CD4-positive, CD25-positive, alpha-beta regulatory T cell (primary cell): ENCODE measurements at regions not wholly inside any gene's neighbourhood (a gene's known extent, or its start where the extent isn't known, plus 50 kb on each side); places are given as distances from the start of the nearest gene placed in this dataset.

Source experiments
- ATAC-seq, 2 donors: fragments of 150-1000 bp; cut with Tn5 transposase; one replicate each; pipeline ENCODE4 v1.10.0; 2021; ENCODE audit warnings: low read depth in 2 of 2, moderate number of reproducible peaks in 2 of 2, moderate library complexity in 1 of 2
- DNase-seq, 3 donors: peaks; one replicate each; pipeline versions ENCODE4 v3.0.0 to v3.0.0-alpha.2; 2012 to 2022; ENCODE audit warnings: mixed read lengths in 1 of 3
- H3K27ac ChIP-seq: one replicate; pipeline ENCODE4 v1.7.0; 2013; ENCODE audit warnings: mild to moderate bottlenecking, low read length; ENCODE audit not compliant: insufficient read depth, poor library complexity, severe bottlenecking
- H3K27me3 ChIP-seq: one replicate; pipeline ENCODE4 v1.7.0; 2013; ENCODE audit warnings: low read length; ENCODE audit not compliant: control insufficient read depth, insufficient read depth
- H3K36me3 ChIP-seq: one replicate; pipeline ENCODE4 v1.7.0; 2013; ENCODE audit warnings: mild to moderate bottlenecking, low read length, moderate library complexity; ENCODE audit not compliant: control insufficient read depth, insufficient read depth
- H3K4me1 ChIP-seq: 2 replicates; pipeline ENCODE4 v1.7.0; 2013; ENCODE audit warnings: mild to moderate bottlenecking, low read length; ENCODE audit not compliant: insufficient read depth, control insufficient read depth, poor library complexity, severe bottlenecking
- H3K4me3 ChIP-seq: one replicate; pipeline ENCODE4 v1.7.0; 2013; ENCODE audit warnings: low read depth, mild to moderate bottlenecking, low read length, moderate library complexity
- H3K9me3 ChIP-seq, 2 experiments: 1 replicate in 1 of 2; 2 replicates in 1 of 2; pipeline ENCODE4 v1.7.0; 2013; ENCODE audit warnings: low read length in 2 of 2, mild to moderate bottlenecking in 1 of 2, moderate library complexity in 1 of 2; ENCODE audit not compliant: control insufficient read depth in 2 of 2
- H3K27ac Mint-ChIP-seq, 3 donors: one replicate each; pipeline ENCODE4 v1.8.0; 2020 to 2022; ENCODE audit warnings: mild to moderate bottlenecking in 3 of 3, mixed read lengths in 3 of 3, moderate library complexity in 2 of 3
- H3K27me3 Mint-ChIP-seq: one replicate; pipeline ENCODE4 v1.8.0; 2022; ENCODE audit warnings: mild to moderate bottlenecking, mixed read lengths
- H3K36me3 Mint-ChIP-seq: one replicate; pipeline ENCODE4 v1.8.0; 2020; ENCODE audit warnings: mixed read lengths
- H3K4me1 Mint-ChIP-seq, 4 donors: one replicate each; pipeline ENCODE4 v1.8.0; 2020 to 2022; ENCODE audit warnings: mixed read lengths in 4 of 4, mild to moderate bottlenecking in 1 of 4
- H3K4me3 Mint-ChIP-seq, 4 donors: one replicate each; pipeline ENCODE4 v1.8.0; 2020 to 2022; ENCODE audit warnings: mild to moderate bottlenecking in 4 of 4, mixed read lengths in 4 of 4, moderate library complexity in 3 of 4
- H3K9me3 Mint-ChIP-seq, 7 donors: one replicate each; pipeline ENCODE4 v1.8.0; 2020 to 2022; ENCODE audit warnings: mixed read lengths in 7 of 7, mild to moderate bottlenecking in 3 of 7, moderate library complexity in 2 of 7

- H3K27ac ChIP-seq, result no peak overlapping the region
- Mint-ChIP-seq H3K36me3 (peaks cover 4% of the 10 kb centered on the region), H3K4me1 (no peaks in the 10 kb centered on the region), H3K27ac (peak overlapping the region in 1 of 3 donors; percentile 84), H3K9me3 (peaks cover 0 to 2% (median 0%) of the 10 kb centered on the region in 7 donors), H3K27me3 (no peaks in the 10 kb centered on the region), H3K4me3 (no peak overlapping the region)
- no peaks in the 10 kb centered on the region for H3K9me3 ChIP-seq
- no peaks in the 10 kb centered on the region for H3K27me3 ChIP-seq
- ATAC-seq (no peak), DNase-seq (no peak)
- H3K4me3 ChIP-seq, result no peak overlapping the region
- H3K4me1 ChIP-seq, result no peaks in the 10 kb centered on the region
- H3K36me3 ChIP-seq, result no peaks in the 10 kb centered on the region
Observed at GRCh38 chr10:6314620-6315205, 112.0 kb downstream of the PFKFB3 start.

- no peak overlapping the region for H3K27ac Mint-ChIP-seq
- H3K36me3 Mint-ChIP-seq, result peaks cover 4% of the 10 kb centered on the region
- Histone ChIP-seq H3K4me1 (no peaks in the 10 kb centered on the region), H3K27me3 (no peaks in the 10 kb centered on the region), H3K27ac (no peak overlapping the region), H3K4me3 (no peak overlapping the region), H3K9me3 (no peaks in the 10 kb centered on the region), H3K36me3 (no peaks in the 10 kb centered on the region)
- no peak overlapping the region for H3K4me3 Mint-ChIP-seq
- H3K4me1 Mint-ChIP-seq, result no peaks in the 10 kb centered on the region
- no peak for DNase-seq
- peaks cover 0 to 2% (median 0%) of the 10 kb centered on the region in 7 donors for H3K9me3 Mint-ChIP-seq
- no peak for ATAC-seq
- no peaks in the 10 kb centered on the region for H3K27me3 Mint-ChIP-seq
Observed at GRCh38 chr10:6319119-6319518, 116.4 kb downstream of the PFKFB3 start.

- Histone ChIP-seq H3K27me3 (no peaks in the 10 kb centered on the region), H3K4me3 (no peak overlapping the region), H3K36me3 (no peaks in the 10 kb centered on the region), H3K27ac (no peak overlapping the region), H3K9me3 (no peaks in the 10 kb centered on the region), H3K4me1 (no peaks in the 10 kb centered on the region)
- no peak for ATAC-seq
- H3K4me3 Mint-ChIP-seq, result peak overlapping the region in 1 of 4 donors; percentile 56
- H3K4me1 Mint-ChIP-seq, result no peaks in the 10 kb centered on the region
- no peaks in the 10 kb centered on the region for H3K27me3 Mint-ChIP-seq
- H3K27ac Mint-ChIP-seq, result no peak overlapping the region
- H3K9me3 Mint-ChIP-seq, result peaks cover 0 to 2% (median 0%) of the 10 kb centered on the region in 7 donors
- no peak for DNase-seq
- peaks cover 4% of the 10 kb centered on the region for H3K36me3 Mint-ChIP-seq
Observed at GRCh38 chr10:6320320-6321010, 117.7 kb downstream of the PFKFB3 start.

GRCh38 chr10:6321880-6322279 lies 119.1 kb downstream of the PFKFB3 start:
- Mint-ChIP-seq H3K4me1 (no peaks in the 10 kb centered on the region), H3K36me3 (no peaks in the 10 kb centered on the region), H3K9me3 (peaks cover 0 to 2% (median 0%) of the 10 kb centered on the region in 7 donors), H3K4me3 (no peak overlapping the region), H3K27ac (no peak overlapping the region), H3K27me3 (no peaks in the 10 kb centered on the region)
- no peak for ATAC-seq
- H3K27ac ChIP-seq, result no peak overlapping the region
- H3K4me3 ChIP-seq, result no peak overlapping the region
- DNase-seq, result no peak
- no peaks in the 10 kb centered on the region for H3K4me1 ChIP-seq
- H3K9me3 ChIP-seq, result no peaks in the 10 kb centered on the region
- H3K36me3 ChIP-seq, result no peaks in the 10 kb centered on the region
- H3K27me3 ChIP-seq, result no peaks in the 10 kb centered on the region

GRCh38 chr10:6322805-6323204 lies 120.1 kb downstream of the PFKFB3 start:
- no peak overlapping the region for H3K27ac ChIP-seq
- Mint-ChIP-seq H3K4me1 (no peaks in the 10 kb centered on the region), H3K27me3 (no peaks in the 10 kb centered on the region), H3K4me3 (no peak overlapping the region), H3K27ac (no peak overlapping the region), H3K9me3 (no peaks in the 10 kb centered on the region), H3K36me3 (no peaks in the 10 kb centered on the region)
- H3K4me3 ChIP-seq, result no peak overlapping the region
- no peaks in the 10 kb centered on the region for H3K36me3 ChIP-seq
- DNase-seq (no peak), ATAC-seq (no peak)
- H3K4me1 ChIP-seq, result no peaks in the 10 kb centered on the region
- H3K27me3 ChIP-seq, result no peaks in the 10 kb centered on the region
- H3K9me3 ChIP-seq, result no peaks in the 10 kb centered on the region

- Histone ChIP-seq H3K36me3 (no peaks in the 10 kb centered on the region), H3K9me3 (peaks cover under 1 to 1% of the 10 kb centered on the region in 2 experiments), H3K4me1 (no peaks in the 10 kb centered on the region), H3K27ac (no peak overlapping the region), H3K4me3 (no peak overlapping the region), H3K27me3 (no peaks in the 10 kb centered on the region)
- Mint-ChIP-seq H3K27ac (no peak overlapping the region), H3K9me3 (peaks cover 0 to 3% (median 0%) of the 10 kb centered on the region in 7 donors), H3K4me3 (no peak overlapping the region), H3K36me3 (peaks cover 8% of the 10 kb centered on the region), H3K4me1 (no peaks in the 10 kb centered on the region), H3K27me3 (no peaks in the 10 kb centered on the region)
- ATAC-seq (no peak), DNase-seq (no peak)
Observed at GRCh38 chr10:6327961-6328698, 125.4 kb downstream of the PFKFB3 start.

GRCh38 chr10:6328699-6329423 lies 126.1 kb downstream of the PFKFB3 start:
- Histone ChIP-seq H3K27me3 (no peaks in the 10 kb centered on the region), H3K4me3 (no peak overlapping the region), H3K36me3 (no peaks in the 10 kb centered on the region), H3K4me1 (no peaks in the 10 kb centered on the region), H3K9me3 (peaks cover 1 to 4% of the 10 kb centered on the region in 2 experiments), H3K27ac (no peak overlapping the region)
- H3K4me3 Mint-ChIP-seq, result no peak overlapping the region
- H3K27ac Mint-ChIP-seq, result no peak overlapping the region
- ATAC-seq (no peak), DNase-seq (no peak)
- H3K27me3 Mint-ChIP-seq, result no peaks in the 10 kb centered on the region
- peaks cover 8% of the 10 kb centered on the region for H3K36me3 Mint-ChIP-seq
- no peaks in the 10 kb centered on the region for H3K4me1 Mint-ChIP-seq
- peaks cover 0 to 5% (median 3%) of the 10 kb centered on the region in 7 donors for H3K9me3 Mint-ChIP-seq
